Central memory CD8-positive, alpha-beta T cell (primary cell): ENCODE measurements at regions not wholly inside any gene's neighbourhood (a gene's known extent, or its start where the extent isn't known, plus 50 kb on each side); places are given as distances from the start of the nearest gene placed in this dataset.

Source experiments
- ATAC-seq: fragments of 150-1000 bp; cut with Tn5 transposase; replicated peaks from 2 replicates; pipeline ENCODE4 v1.10.0; 2022; ENCODE audit warnings: mild to moderate bottlenecking, moderate FRiP score, moderate number of reproducible peaks; ENCODE audit not compliant: poor library complexity, severe bottlenecking; ENCODE audit errors: extremely low read depth
- DNase-seq, 2 donors: peaks; one replicate each; pipeline ENCODE4 v3.0.0; 2021; ENCODE audit warnings: low spot score in 2 of 2
- H3K27ac Mint-ChIP-seq: one replicate; pipeline ENCODE4 v1.8.0; 2022; ENCODE audit warnings: low read depth, mild to moderate bottlenecking, moderate library complexity, mixed read lengths
- H3K27me3 Mint-ChIP-seq: one replicate; pipeline ENCODE4 v1.8.0; 2022; ENCODE audit warnings: mixed read lengths
- H3K36me3 Mint-ChIP-seq: one replicate; pipeline ENCODE4 v1.8.0; 2022; ENCODE audit warnings: mild to moderate bottlenecking, moderate library complexity, mixed read lengths; ENCODE audit not compliant: insufficient read depth
- H3K4me1 Mint-ChIP-seq: one replicate; pipeline ENCODE4 v1.8.0; 2022; ENCODE audit warnings: mixed read lengths
- H3K4me3 Mint-ChIP-seq: one replicate; pipeline ENCODE4 v1.8.0; 2022; ENCODE audit warnings: mild to moderate bottlenecking, moderate library complexity, mixed read lengths
- H3K9me3 Mint-ChIP-seq: one replicate; pipeline ENCODE4 v1.8.0; 2022; ENCODE audit warnings: mixed read lengths

- ATAC-seq = no peak
- Mint-ChIP-seq H3K4me1 (no peaks in the 10 kb centered on the region), H3K4me3 (no peak overlapping the region), H3K9me3 (no peaks in the 10 kb centered on the region), H3K27me3 (no peaks in the 10 kb centered on the region), H3K27ac (no peak overlapping the region), H3K36me3 (peaks cover 3% of the 10 kb centered on the region)
- no peak for DNase-seq
These were observed 136.8 kb downstream of the MEX3B start for GRCh38 chr15:81909011-81909358.

GRCh38 chr15:81908111-81908510 lies 137.7 kb downstream of the MEX3B start:
- H3K27ac Mint-ChIP-seq = no peak overlapping the region
- no peak overlapping the region for H3K4me3 Mint-ChIP-seq
- ATAC-seq (no peak), DNase-seq (no peak)
- no peaks in the 10 kb centered on the region for H3K27me3 Mint-ChIP-seq
- no peaks in the 10 kb centered on the region for H3K4me1 Mint-ChIP-seq
- H3K9me3 Mint-ChIP-seq = no peaks in the 10 kb centered on the region
- H3K36me3 Mint-ChIP-seq = peaks cover 4% of the 10 kb centered on the region

GRCh38 chr15:81907521-81907920 lies 138.3 kb downstream of the MEX3B start:
- Mint-ChIP-seq H3K4me1 (no peaks in the 10 kb centered on the region), H3K36me3 (peaks cover 2% of the 10 kb centered on the region), H3K27me3 (no peaks in the 10 kb centered on the region), H3K4me3 (no peak overlapping the region), H3K9me3 (no peaks in the 10 kb centered on the region), H3K27ac (no peak overlapping the region)
- no peak for DNase-seq
- ATAC-seq = no peak

- H3K9me3 Mint-ChIP-seq = no peaks in the 10 kb centered on the region
- no peaks in the 10 kb centered on the region for H3K4me1 Mint-ChIP-seq
- DNase-seq = no peak
- no peak overlapping the region for H3K4me3 Mint-ChIP-seq
- H3K27ac Mint-ChIP-seq = no peak overlapping the region
- no peak for ATAC-seq
- peaks cover 3% of the 10 kb centered on the region for H3K36me3 Mint-ChIP-seq
- H3K27me3 Mint-ChIP-seq = no peaks in the 10 kb centered on the region
These were observed 139.9 kb downstream of the MEX3B start for GRCh38 chr15:81905889-81906288.

GRCh38 chr15:81901319-81901718 lies 144.5 kb downstream of the MEX3B start:
- DNase-seq (no peak), ATAC-seq (no peak)
- no peaks in the 10 kb centered on the region for H3K27me3 Mint-ChIP-seq
- peaks cover 6% of the 10 kb centered on the region for H3K36me3 Mint-ChIP-seq
- H3K4me3 Mint-ChIP-seq = no peak overlapping the region
- H3K4me1 Mint-ChIP-seq = no peaks in the 10 kb centered on the region
- no peak overlapping the region for H3K27ac Mint-ChIP-seq
- no peaks in the 10 kb centered on the region for H3K9me3 Mint-ChIP-seq

- Mint-ChIP-seq H3K4me1 (no peaks in the 10 kb centered on the region), H3K27me3 (no peaks in the 10 kb centered on the region), H3K9me3 (no peaks in the 10 kb centered on the region), H3K4me3 (no peak overlapping the region), H3K36me3 (peaks cover 6% of the 10 kb centered on the region), H3K27ac (no peak overlapping the region)
- ATAC-seq = no peak
- no peak for DNase-seq
These were observed 146.1 kb downstream of the MEX3B start for GRCh38 chr15:81899730-81900129.

- Mint-ChIP-seq H3K36me3 (peaks cover 6% of the 10 kb centered on the region), H3K27me3 (no peaks in the 10 kb centered on the region), H3K4me1 (no peaks in the 10 kb centered on the region), H3K9me3 (no peaks in the 10 kb centered on the region), H3K27ac (no peak overlapping the region), H3K4me3 (no peak overlapping the region)
- no peak for ATAC-seq
- no peak for DNase-seq
These were observed 146.8 kb downstream of the MEX3B start for GRCh38 chr15:81899024-81899423.

GRCh38 chr15:81897057-81897677 lies 148.7 kb downstream of the MEX3B start:
- no peaks in the 10 kb centered on the region for H3K4me1 Mint-ChIP-seq
- peaks cover 4% of the 10 kb centered on the region for H3K36me3 Mint-ChIP-seq
- no peaks in the 10 kb centered on the region for H3K27me3 Mint-ChIP-seq
- DNase-seq = no peak
- no peak for ATAC-seq
- no peak overlapping the region for H3K27ac Mint-ChIP-seq
- no peaks in the 10 kb centered on the region for H3K9me3 Mint-ChIP-seq
- no peak overlapping the region for H3K4me3 Mint-ChIP-seq

GRCh38 chr15:81896356-81896755 lies 149.5 kb downstream of the MEX3B start:
- Mint-ChIP-seq H3K9me3 (no peaks in the 10 kb centered on the region), H3K36me3 (peaks cover 3% of the 10 kb centered on the region), H3K27me3 (no peaks in the 10 kb centered on the region), H3K4me3 (no peak overlapping the region), H3K4me1 (no peaks in the 10 kb centered on the region), H3K27ac (no peak overlapping the region)
- DNase-seq (no peak), ATAC-seq (no peak)

GRCh38 chr15:81895723-81896122 lies 150.1 kb downstream of the MEX3B start:
- no peak for DNase-seq
- no peaks in the 10 kb centered on the region for H3K27me3 Mint-ChIP-seq
- no peak overlapping the region for H3K27ac Mint-ChIP-seq
- no peaks in the 10 kb centered on the region for H3K4me1 Mint-ChIP-seq
- H3K36me3 Mint-ChIP-seq = peaks cover 3% of the 10 kb centered on the region
- no peak for ATAC-seq
- H3K4me3 Mint-ChIP-seq = no peak overlapping the region
- no peaks in the 10 kb centered on the region for H3K9me3 Mint-ChIP-seq

GRCh38 chr15:81894061-81894460 lies 151.8 kb downstream of the MEX3B start:
- H3K36me3 Mint-ChIP-seq = no peaks in the 10 kb centered on the region
- ATAC-seq (no peak), DNase-seq (no peak)
- no peaks in the 10 kb centered on the region for H3K27me3 Mint-ChIP-seq
- no peak overlapping the region for H3K27ac Mint-ChIP-seq
- no peaks in the 10 kb centered on the region for H3K4me1 Mint-ChIP-seq
- H3K9me3 Mint-ChIP-seq = no peaks in the 10 kb centered on the region
- no peak overlapping the region for H3K4me3 Mint-ChIP-seq

GRCh38 chr15:81893182-81893835 lies 152.5 kb downstream of the MEX3B start:
- Mint-ChIP-seq H3K4me3 (no peak overlapping the region), H3K4me1 (no peaks in the 10 kb centered on the region), H3K36me3 (no peaks in the 10 kb centered on the region), H3K9me3 (no peaks in the 10 kb centered on the region), H3K27me3 (no peaks in the 10 kb centered on the region), H3K27ac (no peak overlapping the region)
- no peak for ATAC-seq
- no peak for DNase-seq

GRCh38 chr15:81890496-81890895 lies 155.3 kb downstream of the MEX3B start:
- peaks cover 9% of the 10 kb centered on the region for H3K27me3 Mint-ChIP-seq
- no peaks in the 10 kb centered on the region for H3K4me1 Mint-ChIP-seq
- no peak overlapping the region for H3K27ac Mint-ChIP-seq
- no peak overlapping the region for H3K4me3 Mint-ChIP-seq
- ATAC-seq (no peak), DNase-seq (no peak)
- peaks cover 10% of the 10 kb centered on the region for H3K9me3 Mint-ChIP-seq
- H3K36me3 Mint-ChIP-seq = no peaks in the 10 kb centered on the region
